C4-2B (cell line): ENCODE measurements at regions not wholly inside any gene's neighbourhood (a gene's known extent, or its start where the extent isn't known, plus 50 kb on each side); places are given as distances from the start of the nearest gene placed in this dataset.
"Not testable (repeated sequence)": the region's sequence is repeated elsewhere in the genome, so short reads cannot be mapped to it uniquely, and the experiment has no call there.

Experiments
- H3K27ac ChIP-seq: fragments of 450-650 bp; 2 replicates; pipeline ENCODE4 v1.5.1; 2017
- ZFX ChIP-seq: fragments of 450-650 bp; IDR thresholded peaks from 2 replicates; pipeline ENCODE4 v1.6.1; 2017
- TF ChIP-seq, protein P1 (sequence below): fragments of 450-650 bp; conservative IDR thresholded peaks from 2 replicates; pipeline ENCODE4 v1.5.1; 2017; ENCODE audit warnings: mild to moderate bottlenecking

- TF ChIP-seq ZFX = no peak
- TF ChIP-seq, protein P1, sequence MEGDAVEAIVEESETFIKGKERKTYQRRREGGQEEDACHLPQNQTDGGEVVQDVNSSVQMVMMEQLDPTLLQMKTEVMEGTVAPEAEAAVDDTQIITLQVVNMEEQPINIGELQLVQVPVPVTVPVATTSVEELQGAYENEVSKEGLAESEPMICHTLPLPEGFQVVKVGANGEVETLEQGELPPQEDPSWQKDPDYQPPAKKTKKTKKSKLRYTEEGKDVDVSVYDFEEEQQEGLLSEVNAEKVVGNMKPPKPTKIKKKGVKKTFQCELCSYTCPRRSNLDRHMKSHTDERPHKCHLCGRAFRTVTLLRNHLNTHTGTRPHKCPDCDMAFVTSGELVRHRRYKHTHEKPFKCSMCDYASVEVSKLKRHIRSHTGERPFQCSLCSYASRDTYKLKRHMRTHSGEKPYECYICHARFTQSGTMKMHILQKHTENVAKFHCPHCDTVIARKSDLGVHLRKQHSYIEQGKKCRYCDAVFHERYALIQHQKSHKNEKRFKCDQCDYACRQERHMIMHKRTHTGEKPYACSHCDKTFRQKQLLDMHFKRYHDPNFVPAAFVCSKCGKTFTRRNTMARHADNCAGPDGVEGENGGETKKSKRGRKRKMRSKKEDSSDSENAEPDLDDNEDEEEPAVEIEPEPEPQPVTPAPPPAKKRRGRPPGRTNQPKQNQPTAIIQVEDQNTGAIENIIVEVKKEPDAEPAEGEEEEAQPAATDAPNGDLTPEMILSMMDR = no peak
- no peak overlapping the region for H3K27ac ChIP-seq
These were observed 469.2 kb upstream of the ANO5 start for GRCh38 chr11:21723678-21724077.

DNA sequence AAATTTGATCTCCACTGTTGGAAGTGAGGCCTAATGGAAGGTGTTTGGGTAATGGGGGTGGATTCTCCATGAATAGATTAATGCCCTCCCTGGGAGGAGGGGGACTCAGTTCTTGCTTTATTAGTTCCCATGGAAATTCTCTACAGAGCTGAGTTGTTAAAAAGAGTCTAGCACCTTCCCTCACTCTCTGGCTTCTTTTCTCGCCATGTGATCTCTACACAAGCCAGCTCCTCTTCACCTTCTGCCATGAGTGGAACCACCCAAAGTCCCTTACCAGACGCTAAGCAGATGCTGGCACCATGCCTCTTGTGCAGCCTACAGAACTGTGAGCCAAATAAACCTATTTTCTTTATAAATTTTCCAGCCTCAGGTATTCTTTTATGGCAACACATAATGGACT is 465.8 kb upstream of the ANO5 start:
- TF ChIP-seq, protein P1 = no peak
- TF ChIP-seq ZFX = no peak
- H3K27ac ChIP-seq = no peak overlapping the region

GRCh38 chr11:21736404-21736803 is 456.5 kb upstream of the ANO5 start:
- TF ChIP-seq, protein P1 = no peak
- TF ChIP-seq ZFX = no peak

DNA sequence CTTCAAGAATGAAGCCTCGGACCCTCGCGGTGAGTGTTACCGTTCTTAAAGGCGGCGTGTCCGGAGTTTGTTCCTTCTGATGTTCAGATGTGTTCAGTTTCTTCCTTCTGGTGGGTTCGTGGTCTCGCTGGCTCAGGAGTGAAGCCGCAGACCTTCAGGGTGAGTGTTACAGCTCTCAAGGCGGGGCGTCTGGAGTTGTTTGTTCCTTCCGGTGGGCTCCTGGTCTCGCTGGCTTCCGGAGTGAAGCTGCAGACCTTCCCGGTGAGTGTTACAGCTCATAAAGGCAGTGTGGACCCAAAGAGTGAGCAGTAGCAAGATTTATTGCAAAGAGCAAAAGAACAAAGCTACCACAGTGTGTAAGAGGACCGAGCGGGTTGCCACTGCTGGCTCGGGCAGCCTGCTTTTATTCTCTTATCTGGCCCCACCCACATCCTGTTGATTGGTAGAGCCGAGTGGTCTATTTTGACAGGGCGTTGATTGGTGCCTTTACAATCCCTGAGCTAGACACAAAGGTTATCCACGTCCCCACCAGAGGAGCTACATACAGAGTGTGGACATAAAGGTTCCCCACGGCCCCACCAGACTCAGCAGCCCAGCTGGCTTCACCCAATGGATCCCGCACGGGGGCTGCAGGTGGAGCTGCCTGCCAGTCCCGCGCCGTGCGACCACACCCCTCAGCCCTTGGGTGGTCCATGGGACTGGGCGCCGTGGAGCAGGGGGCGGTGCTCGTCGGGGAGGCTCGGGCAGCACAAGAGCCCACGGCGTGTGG is 440.2 kb upstream of the ANO5 start:
- not testable (repeated sequence) for H3K27ac ChIP-seq

More at GRCh38 chr11:21736404-21736803, 456.5 kb upstream of the ANO5 start:
- H3K27ac ChIP-seq = no peak overlapping the region

GRCh38 chr11:21753244-21753767 is 439.6 kb upstream of the ANO5 start:
- not testable (repeated sequence) for H3K27ac ChIP-seq

GRCh38 chr11:21761000-21761399 is 431.9 kb upstream of the ANO5 start:
- TF ChIP-seq ZFX = no peak
- TF ChIP-seq, protein P1 = no peak
- H3K27ac ChIP-seq = no peak overlapping the region

- TF ChIP-seq ZFX = no peak
- TF ChIP-seq, protein P1 = no peak
- no peak overlapping the region for H3K27ac ChIP-seq
These were observed 424.5 kb upstream of the ANO5 start for GRCh38 chr11:21768388-21768787.

GRCh38 chr11:21769188-21769587 is 423.7 kb upstream of the ANO5 start:
- H3K27ac ChIP-seq = no peak overlapping the region
- TF ChIP-seq, protein P1 = no peak
- TF ChIP-seq ZFX = no peak
